G401 (cell line): ENCODE measurements at regions not wholly inside any gene's neighbourhood (a gene's known extent, or its start where the extent isn't known, plus 50 kb on each side); places are given as distances from the start of the nearest gene placed in this dataset.
"Not testable (repeated sequence)": the region's sequence is repeated elsewhere in the genome, so short reads cannot be mapped to it uniquely, and the experiment has no call there.

ENCODE experiments used
- DNase-seq: peaks from one replicate; pipeline ENCODE4 v3.0.0-alpha.2; 2015; ENCODE audit warnings: low spot score
- in situ Hi-C: cut with HindIII; loops from 2 replicates; pipeline ENCODE4 v1.10.0; 2016; ENCODE audit warnings: low sequenced_read_pairs, mixed read lengths

DNA sequence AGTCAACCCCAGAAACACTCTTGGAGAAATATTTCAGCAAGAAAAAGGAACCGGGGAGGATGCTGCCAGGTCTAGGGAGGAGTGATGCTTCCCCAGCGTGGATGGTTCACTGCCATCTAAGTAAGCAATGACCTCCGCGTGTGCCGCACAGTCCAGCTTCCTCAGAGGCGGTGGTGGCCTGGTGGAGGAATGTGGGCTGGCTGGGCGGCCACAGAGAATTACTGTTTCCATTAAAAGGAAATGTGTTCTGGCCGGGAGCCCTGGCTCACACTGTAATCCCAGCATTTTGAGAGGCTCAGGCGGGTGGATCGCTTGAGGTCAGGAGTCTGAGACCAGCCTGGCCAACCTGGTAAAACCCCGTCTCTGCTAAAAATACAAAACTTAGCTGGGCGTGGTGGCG, 356.7 kb downstream of the GOLGA6L6 start:
- in situ Hi-C loops, DNase-seq: not testable (repeated sequence)

DNA sequence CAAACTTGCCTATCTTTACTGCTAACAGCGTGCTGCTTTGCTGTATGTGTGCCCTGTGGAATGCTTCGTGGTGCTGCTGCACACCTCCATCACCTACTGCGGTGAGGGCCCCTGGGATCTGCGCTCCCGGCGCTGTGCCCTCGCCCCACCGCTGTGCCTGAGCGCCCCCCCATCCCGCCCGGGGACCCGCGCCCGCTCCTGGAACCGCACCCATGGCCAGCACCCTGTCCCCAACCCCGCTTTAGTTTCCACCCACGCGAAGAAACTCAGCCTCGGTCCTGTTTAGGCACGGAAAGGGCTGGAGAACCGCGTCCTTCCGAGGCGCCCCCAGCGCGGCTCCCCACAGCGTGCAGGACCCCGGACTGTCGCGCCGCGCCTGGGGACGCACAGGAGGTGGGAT, 373.4 kb downstream of the GOLGA6L6 start:
- DNase-seq, in situ Hi-C loops: not testable (repeated sequence)

DNA sequence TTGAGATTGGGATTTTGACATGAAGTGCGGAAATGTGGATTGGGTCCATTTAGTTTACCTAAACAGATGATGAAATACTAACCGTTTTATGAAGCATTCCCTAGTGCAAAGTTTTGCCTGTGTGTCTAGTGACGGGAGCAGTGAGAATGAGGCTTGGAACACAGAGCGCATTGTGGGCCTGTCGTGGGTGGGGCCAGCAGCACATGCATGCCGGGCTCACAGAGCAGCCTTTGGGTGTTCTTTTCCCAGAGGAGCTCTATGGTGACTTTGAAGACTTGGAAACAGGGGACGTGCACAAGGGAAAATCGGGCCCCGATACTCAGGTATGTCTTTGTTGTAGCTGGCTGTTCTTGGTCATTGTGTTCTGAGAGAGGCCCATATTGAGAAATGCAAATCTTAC, 388.1 kb downstream of the GOLGA6L6 start:
- DNase-seq, in situ Hi-C loops: not testable (repeated sequence)

DNA sequence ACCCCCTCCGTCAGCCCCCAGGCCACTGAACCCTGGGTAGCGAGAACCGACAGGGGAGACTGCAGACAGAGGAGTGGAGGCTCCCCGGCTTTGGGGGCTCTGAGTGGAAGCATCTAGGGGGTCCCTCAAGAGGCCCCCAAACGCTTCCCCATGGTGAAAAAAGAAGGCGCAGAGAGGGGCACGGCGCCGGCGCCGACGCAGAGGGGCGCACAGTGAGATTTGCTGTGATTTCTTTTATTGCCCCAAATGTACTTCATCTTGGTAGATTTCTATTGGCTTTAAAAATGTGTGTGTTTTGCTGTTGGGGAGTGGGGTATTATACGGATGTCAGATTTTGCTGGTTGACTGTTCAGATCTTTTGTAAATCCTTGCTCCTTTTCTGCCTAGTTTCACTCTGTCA, 392.9 kb downstream of the GOLGA6L6 start:
- in situ Hi-C loops, DNase-seq: not testable (repeated sequence)

DNA sequence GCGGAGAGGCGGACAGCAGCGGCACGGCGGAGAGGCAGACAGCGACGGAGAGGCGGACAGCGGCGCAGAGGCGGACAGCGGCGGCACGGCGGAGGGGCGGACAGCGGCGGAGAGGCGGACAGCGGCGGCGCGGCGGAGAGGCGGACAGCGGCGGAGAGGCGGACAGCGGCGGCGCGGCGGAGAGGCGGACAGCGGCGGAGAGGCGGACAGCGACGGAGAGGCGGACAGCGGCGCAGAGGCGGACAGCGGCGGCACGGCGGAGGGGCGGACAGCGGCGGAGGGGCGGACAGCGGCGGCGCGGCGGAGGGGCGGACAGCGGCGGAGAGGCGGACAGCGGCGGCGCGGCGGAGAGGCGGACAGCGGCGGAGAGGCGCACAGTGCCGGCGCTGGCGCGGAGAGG, 393.6 kb downstream of the GOLGA6L6 start:
- DNase-seq, in situ Hi-C loops: not testable (repeated sequence)

DNA sequence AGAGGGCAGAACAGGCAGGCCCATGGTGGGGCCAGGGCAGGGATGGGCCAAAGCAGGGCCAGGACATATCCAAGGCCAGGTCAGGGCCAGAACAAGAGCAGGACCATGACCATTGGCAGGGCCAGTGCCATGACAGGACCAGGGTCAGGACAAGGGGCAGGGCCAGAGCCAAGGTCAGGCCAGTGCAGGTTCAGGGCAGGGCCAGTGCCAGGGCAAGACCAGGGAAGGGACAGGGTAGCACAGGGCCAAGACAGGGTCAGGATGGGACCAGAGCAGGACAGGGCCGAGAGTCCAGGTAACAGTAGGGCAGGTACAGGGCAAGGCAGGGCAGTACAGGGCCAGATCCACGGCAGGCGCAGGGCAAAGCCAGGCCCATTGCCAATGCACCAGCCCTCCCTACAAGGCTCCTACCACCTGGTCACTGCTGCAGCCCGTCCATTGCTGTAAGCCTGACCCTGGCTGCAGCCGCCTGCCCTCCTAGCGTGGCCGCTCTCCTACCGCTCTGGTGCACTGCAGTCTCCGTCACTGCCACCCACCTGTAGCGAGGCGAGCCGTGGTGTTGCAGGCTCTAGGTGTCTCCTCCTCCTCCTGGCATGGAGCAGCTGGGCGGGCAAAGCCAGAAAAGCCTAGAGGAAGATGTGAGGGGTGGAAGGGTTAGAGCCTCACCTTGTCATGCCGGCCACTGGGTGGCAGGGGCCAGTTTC, 397.1 kb downstream of the GOLGA6L6 start:
- in situ Hi-C loops, DNase-seq: not testable (repeated sequence)

DNA sequence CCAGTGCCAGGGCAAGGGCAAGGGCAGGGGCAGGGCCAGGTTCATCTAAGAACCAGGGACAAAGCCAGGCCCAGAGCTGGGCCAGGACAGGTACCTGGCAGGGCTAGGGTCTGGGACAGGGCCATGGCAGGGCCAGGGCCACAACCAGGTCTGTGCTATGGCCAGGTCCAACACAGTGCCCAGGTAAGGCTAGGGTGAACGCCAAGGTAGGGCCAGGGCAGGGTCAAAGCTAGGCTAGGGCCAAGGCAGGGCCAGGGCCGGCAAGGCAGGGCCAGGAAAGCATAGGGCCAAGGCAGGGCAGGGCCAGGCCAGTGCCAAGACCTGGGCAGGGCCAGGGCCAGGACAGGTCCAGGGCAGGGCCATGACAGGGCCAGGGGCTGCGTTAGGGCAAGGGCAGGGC, 398.7 kb downstream of the GOLGA6L6 start:
- DNase-seq, in situ Hi-C loops: not testable (repeated sequence)

DNA sequence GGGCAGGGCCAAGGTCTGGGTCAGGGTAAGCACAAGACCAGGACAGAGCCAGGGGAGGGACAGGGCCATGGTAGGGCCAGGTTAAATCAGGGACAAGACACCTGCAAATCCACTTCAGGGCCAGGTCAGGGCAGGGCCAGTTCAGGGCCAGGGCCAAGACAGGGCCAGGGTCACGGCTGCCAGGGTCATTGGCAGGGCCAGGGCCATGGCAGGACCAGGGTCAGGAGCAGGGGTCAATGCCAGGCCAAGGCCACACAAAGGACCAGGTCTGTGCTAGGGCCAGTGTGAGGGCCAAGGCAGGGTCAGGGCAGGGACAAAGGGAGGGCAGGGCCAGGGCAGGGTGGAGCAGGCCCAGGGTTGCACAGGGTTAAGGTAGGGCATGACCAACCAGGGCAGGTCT, 399.2 kb downstream of the GOLGA6L6 start:
- DNase-seq, in situ Hi-C loops: not testable (repeated sequence)

DNA sequence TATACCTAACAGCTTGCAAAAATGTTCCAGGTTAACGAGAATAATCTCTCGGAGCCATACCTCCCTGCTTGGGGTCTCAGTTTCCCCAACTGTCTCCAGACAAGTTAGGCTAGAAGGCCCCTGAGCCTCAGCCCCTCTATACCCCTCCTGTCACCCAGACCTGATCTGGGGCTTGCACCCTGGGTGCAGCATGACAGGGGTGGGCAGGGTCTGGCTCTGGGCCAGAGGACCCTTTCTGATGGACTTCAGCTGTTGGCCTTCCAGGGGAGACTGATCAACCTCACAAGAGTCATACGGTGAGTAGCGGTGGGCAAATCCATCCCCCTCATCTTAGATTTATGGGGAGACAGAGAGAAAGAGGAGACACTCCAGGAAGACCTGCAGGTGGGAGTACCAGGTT, 416.9 kb downstream of the GOLGA6L6 start:
- in situ Hi-C loops, DNase-seq: not testable (repeated sequence)

DNA sequence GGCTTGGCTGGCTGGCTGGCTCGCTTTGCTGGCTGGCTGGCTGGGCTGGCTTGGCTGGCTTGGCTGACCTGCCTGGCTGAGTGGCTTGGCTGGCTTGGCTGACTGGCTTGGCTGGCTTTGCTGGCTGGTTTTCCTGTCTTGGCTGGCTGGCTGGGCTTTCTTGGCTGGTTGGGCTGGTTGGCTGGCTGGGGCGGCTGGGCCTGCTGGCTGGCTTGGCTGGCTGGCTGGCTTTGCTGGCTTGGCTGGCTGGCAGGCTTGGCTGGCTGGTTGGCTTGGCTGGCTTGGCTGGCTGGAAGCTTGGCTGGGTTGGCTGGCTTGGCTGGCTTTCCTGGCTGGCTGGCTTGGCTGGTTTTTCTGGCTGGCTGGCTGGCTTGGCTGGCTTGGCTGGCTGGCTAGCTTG, 435.6 kb downstream of the GOLGA6L6 start:
- DNase-seq: peak; percentile 0

DNA sequence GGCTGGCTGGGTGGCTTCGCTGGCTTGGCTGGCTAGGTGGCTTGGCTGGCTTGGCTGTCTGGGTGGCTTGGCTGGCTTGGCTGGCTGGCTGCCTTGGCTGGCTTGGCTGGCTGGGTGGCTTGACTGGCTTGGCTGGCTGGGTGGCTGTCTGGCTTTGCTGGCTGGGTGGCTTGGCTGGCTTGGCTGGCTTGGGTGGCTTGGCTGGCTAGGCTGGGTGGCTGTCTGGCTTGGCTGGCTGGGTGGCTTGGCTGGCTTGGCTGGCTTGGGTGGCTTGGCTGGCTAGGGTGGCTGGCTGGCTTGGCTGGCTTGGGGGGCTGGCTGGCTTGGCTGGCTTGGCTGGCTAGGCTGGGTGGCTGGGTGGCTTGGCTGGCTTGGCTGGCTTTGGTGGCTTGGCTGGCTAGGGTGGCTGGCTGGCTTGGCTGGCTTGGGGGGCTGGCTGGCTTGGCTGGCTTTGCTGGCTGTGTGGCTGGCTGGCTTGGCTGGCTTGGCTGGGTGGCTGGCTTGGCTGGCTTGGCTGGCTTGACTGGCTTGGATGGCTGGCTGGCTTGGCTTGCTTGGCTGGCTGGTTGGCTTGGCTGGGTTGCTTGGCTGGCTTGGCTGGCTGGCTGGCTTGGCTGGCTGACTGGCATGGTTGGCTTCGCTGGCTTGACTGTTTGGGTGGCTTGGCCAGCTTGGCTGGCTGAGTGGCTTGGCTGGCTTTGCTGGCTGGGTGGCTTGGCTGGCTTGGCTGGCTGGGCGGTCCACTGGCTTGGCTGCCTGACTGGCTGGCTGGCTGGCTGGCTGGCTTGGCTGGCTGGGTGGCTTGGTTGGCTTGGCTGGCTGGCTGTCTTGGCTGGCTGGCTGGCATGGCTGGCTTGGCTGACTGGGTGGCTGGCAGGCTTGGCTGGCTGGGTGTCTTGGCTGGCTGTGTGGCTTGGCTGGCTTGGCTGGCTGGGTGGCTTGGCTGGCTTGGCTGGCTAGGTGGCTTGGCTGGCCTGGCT, 436.3 kb downstream of the GOLGA6L6 start:
- DNase-seq, in situ Hi-C loops: not testable (repeated sequence)

More for the DNA sequence above, 435.6 kb downstream of the GOLGA6L6 start:
- in situ Hi-C loops: no loop called here

DNA sequence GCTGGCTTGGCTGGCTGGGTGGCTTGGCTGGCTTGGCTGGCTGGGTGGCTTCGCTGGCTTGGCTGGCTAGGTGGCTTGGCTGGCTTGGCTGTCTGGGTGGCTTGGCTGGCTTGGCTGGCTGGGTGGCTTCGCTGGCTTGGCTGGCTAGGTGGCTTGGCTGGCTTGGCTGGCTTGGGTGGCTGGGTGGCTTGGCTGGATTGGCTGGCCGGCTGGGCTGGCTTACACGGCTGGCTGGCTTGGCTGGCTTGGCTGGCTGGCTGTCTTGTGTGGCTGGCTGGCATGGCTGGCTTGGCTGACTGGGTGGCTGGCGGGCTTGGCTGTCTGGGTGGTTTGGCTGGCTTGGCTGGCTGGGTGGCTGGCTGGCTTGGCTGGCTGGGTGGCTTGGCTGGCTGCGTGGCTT, 437.0 kb downstream of the GOLGA6L6 start:
- DNase-seq: not testable (repeated sequence)

DNA sequence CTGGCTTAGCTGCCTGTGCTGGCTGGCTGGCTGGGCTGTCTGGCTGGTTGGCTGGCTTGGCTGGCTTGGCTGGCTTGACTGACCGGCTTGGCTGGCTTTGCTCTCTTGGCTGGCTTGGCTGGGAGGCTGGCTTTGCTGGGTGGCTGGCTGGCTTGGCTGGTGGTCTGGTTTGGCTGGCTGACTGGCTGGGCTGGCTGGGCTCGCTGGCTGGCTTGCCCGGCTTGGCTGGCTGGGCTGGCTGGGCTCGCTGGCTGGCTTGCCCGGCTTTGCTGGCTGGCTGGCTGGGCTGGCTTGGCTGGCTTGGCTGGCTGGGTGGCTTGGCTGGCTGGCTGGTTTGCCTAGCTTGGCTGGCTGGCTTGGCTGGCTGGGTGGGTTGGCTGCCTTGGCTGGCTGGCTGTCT, 438.7 kb downstream of the GOLGA6L6 start:
- in situ Hi-C loops: not testable (repeated sequence)

More for the DNA sequence above, 437.0 kb downstream of the GOLGA6L6 start:
- in situ Hi-C loops: not testable (repeated sequence)

DNA sequence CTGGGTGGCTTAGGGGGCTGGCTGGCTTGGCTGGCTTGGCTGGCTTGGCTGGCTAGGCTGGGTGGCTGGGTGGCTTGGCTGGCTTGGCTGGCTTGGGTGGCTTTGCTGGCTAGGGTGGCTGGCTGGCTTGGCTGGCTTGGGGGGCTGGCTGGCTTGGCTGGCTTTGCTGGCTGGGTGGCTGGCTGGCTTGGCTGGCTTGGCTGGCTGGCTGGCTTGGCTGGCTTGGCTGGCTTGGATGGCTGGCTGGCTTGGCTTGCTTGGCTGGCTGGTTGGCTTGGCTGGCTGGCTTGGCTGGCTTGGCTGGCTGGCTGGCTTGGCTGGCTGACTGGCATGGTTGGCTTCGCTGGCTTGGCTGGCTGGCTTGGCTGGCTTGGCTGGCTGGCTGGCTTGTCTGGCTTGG, 439.4 kb downstream of the GOLGA6L6 start:
- DNase-seq: not testable (repeated sequence)

More for the DNA sequence above, 438.7 kb downstream of the GOLGA6L6 start:
- not testable (repeated sequence) for DNase-seq

DNA sequence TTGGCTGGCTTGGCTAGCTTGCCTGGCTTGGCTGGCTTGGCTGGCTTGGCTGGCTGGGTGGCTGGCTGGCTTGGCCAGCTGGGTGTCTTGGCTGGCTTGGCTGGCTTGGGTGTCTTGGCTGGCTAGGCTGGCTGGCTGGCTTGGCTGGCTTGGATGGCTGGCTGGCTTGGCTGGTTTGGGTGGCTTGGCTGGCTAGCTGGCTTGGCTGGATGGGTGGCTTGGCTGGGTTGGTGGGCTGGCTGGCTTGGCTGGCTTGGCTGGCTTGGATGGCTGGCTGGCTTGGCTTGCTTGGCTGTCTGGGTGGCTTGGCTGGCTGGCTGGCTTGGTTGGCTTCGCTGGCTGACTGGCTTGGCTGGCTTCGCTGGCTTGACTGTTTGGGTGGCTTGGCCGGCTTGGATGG, 440.3 kb downstream of the GOLGA6L6 start:
- in situ Hi-C loops, DNase-seq: not testable (repeated sequence)

More for the DNA sequence above, 439.4 kb downstream of the GOLGA6L6 start:
- in situ Hi-C loops: not testable (repeated sequence)

DNA sequence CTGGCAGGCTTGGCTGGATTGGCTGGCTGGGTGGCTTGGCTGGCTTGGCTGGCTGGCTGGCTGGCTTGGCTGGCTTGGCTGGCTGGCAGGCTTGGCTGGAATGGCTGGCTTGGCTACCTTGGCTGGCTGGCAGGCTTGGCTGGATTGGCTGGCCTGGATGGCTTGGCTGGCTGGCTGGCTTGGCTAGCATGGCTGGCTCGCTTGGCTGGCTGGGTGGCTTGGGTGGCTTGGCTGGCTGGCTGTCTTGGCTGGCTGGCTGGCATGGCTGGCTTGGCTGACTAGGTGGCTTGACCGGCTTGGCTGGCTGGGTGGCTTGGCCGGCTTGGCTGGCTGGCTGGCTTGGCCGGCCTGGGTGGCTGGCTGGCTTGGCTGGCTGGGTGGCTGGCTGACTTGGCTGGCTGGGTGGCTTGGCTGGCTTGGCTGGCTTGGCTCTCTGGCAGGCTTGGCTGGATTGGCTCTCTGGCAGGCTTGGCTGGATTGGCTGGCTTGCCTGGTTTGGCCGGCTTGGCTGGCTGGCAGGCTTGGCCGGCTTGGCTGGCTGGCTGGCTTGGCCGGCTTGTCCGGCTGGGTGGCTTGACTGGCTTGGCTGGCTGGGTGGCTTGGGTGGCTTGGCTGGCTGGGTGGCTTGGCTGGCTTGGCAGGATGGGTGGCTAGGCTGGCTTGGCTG, 440.9 kb downstream of the GOLGA6L6 start:
- in situ Hi-C loops, DNase-seq: not testable (repeated sequence)

DNA sequence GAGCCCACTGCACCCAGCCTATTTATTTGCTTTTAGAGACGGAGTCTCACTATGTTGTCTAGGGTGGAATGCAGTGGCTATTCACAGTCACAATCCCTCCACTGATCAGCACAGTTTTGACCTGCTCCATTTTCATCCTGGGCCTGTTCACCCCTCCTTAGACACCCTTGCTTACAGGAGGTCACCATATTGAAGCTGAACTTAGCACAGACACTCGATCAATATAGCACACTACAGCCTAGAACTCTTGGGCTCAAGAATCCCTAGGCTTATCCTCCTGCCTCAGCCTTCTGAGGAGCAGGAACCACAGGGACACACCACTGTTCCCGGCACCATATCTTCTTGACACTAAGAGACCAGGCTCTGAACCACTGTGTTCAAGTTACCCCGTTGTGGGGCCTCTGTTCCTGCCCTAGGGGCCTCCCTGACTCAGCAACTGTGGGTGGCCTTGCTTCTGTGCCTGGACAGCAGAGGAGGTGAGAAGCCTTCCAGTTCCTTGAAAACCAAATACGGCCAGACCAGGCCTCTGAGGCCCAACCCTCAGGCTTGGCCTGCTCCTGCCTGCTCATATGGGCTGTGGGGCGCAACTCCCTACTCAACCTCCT, 445.8 kb downstream of the GOLGA6L6 start:
- DNase-seq, in situ Hi-C loops: not testable (repeated sequence)

DNA sequence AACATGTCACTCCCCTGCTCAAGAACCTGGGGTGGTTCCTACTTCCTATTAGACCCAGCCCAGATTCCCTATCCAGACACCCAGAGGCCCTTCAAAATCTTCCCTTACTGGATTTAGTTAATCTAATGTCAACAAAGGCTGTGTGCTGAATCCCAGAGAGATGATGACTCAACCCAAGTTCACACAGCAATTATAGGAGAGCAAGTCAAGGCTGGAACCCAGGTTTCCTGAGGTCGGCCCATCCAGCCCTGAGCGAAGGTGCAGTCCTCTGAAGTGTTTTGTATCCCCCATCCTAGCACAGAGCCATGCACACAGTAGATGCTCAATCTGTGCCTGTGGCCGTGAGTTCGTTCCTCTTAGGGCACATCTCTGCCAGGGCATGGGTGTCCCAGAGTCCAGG, 452.1 kb downstream of the GOLGA6L6 start:
- in situ Hi-C loops, DNase-seq: not testable (repeated sequence)

DNA sequence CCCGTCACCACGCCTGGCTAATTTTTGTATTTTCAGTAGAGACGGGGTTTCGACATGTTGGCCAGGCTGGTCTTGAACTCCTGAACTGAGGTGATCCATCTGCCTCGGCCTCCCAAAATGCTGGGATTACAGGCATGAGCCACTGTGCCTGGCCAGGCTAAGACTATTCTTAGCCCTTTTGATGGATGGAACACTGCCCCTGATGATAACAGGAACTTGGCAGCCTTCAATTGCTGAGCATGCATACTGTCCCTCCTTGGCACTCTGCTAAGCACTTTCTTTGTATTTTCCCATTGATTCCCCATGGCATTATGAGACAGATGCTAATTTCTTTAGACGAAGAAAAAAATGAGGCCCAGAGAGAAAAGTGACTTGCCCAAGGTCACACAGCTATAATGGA, 457.6 kb downstream of the GOLGA6L6 start:
- DNase-seq, in situ Hi-C loops: not testable (repeated sequence)
